G401 (cell line): ENCODE measurements at regions not wholly inside any gene's neighbourhood (a gene's known extent, or its start where the extent isn't known, plus 50 kb on each side); places are given as distances from the start of the nearest gene placed in this dataset.

ENCODE experiments used
- DNase-seq: peaks from one replicate; pipeline ENCODE4 v3.0.0-alpha.2; 2015; ENCODE audit warnings: low spot score
- in situ Hi-C: cut with HindIII; loops from 2 replicates; pipeline ENCODE4 v1.10.0; 2016; ENCODE audit warnings: low sequenced_read_pairs, mixed read lengths

DNA sequence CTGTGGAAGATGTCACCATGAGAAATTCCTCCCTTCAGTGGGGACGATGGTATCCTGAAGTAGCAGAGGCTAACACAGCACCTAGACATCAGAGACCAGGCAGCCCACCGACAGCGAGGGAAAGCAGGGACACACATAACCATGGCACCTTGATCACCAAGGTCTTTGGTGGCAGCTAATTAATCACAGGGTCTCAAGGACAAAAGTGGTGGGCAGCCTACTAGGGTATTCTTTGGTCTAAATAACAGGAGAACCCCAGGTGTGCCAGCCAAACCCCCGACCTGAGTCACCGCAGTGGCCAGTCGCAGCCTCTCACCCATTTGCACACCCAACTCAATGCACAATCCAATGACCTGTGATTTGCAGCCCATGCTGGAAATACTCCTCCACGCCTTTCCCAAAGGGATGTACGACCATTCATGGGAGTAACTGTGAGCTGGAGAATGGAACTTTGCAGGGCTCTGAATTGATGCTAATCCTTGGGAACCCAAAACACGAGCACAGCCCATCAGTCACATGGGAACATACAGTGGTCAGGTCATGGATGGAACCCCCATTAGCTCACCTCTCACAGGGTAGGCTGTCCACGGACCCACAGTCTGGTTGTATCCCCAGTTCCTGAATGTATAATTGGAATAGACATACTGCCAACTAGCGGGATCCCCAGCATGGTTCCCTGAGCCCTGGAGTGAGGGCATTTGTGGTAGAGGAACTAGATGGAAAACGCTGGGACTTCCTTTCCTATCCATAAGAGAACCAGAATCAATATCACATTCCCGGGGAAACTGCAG lies 58.7 kb upstream of the C14orf180 start:
- DNase-seq: no peak
- in situ Hi-C loops: no loop called here

GRCh38 chr14:104521816-104522745 lies 57.5 kb upstream of the C14orf180 start:
- DNase-seq: no peak
- in situ Hi-C loops: no loop called here

- DNase-seq: no peak
- in situ Hi-C loops: no loop called here
Observed at GRCh38 chr14:104522926-104523545, 56.5 kb upstream of the C14orf180 start.

DNA sequence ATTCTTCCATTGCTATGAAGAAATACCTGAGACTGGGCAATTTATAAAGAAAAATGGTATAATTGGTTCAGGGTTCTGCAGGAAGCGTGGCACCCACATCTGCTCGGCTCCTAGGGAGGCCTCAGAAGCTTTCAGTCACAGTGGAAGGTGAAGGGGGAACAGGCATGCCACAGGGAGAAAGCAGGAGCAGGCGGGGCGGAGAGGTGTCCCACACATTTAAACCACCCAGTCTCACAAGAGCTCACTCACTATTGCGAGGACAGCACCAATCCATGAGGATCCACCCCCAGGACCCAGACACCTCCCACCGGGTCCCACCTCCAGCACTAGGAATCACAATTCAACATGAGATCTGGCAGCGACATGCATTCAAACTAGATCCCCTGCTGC lies 56.0 kb upstream of the C14orf180 start:
- in situ Hi-C loops: no loop called here
- no peak for DNase-seq

DNA sequence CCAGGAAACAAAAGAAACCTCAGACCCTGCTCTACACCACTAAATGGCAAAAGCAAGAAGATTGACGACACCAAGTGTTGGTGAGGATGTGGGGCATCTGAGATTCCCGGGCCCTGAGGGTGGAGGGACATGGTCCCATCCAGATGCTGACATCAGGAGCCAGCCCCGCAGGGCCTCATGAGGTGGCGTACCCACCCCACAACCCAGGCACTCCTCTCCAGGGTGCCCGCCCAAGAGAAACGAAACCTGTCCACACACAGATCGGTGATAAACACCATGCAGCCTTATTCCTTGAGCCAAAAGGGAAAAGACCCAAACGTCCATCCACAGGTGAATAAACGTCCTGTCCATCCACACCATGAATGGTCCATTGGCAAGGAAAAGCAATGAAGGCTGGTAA lies 54.8 kb upstream of the C14orf180 start:
- DNase-seq: no peak
- in situ Hi-C loops: no loop called here

DNA sequence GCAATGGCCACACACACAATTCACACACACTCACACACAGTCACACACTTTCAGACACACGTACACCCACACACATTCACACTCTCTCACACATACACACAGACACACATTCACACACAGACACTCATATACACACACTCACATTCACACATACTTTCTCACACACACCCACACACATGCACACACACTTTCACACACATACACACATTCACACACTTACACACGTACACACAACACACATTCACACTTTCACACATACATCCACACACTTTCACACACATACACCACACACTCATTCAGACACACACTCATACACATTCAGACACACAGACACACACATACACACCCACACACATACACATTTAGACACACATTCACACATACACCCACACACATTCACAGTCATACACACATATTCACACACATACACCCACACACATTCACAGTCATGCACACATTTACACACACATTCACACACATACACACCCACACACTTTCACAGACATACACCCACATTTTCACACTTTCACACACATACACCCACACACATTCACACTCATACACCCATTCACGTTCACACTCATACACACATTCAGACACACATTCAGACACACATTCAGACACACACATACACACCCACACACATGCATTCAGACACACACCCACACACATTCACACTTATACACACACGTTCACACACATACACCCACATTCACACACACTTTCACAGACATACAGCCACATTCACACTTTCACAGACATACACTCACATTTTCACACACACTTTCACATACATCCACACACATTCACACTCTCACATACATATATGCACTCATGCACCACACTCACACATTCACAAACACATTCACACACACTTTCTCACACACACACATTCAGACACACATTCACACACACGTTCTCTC lies 52.6 kb upstream of the C14orf180 start:
- in situ Hi-C loops: no loop called here
- DNase-seq: no peak

DNA sequence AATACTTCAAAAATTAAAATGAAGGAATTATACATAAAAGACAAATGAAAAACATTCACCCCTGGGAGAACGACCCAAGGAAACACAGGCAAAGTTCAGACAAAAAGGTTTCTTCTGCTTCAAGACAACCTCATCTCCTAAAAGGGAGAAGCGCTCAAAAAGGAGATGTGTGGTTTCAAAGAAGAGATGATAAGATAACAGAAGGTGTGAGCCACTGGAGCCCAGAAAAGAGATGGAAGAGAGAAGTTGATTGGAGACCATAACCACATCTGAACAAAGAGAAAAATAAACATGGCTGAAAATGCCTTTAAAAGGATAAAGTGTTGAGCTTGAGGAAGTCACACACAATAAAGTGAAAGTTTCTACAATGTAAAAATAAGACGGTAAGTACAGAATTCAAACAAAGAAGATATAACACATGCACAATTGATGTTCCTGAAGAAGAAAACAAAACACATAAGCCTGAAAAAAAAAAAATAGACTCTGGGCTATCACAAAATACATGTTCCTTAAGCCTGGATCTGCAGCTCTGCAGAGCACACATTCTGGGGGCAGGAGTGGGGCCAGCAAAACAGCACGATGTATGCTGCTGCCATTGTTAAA lies 51.6 kb upstream of the C14orf180 start:
- in situ Hi-C loops: no loop called here
- no peak for DNase-seq

- in situ Hi-C loops: no loop called here
- no peak for DNase-seq
Observed at GRCh38 chr14:104528496-104528895, 51.1 kb upstream of the C14orf180 start.
